Sigmoid colon (tissue), 6 donors: ENCODE measurements at regions not wholly inside any gene's neighbourhood (a gene's known extent, or its start where the extent isn't known, plus 50 kb on each side); places are given as distances from the start of the nearest gene placed in this dataset.
"Not testable (repeated sequence)": the region's sequence is repeated elsewhere in the genome, so short reads cannot be mapped to it uniquely, and the experiment has no call there.

ENCODE experiments used
- DNase-seq: peaks from one replicate; pipeline ENCODE4 v3.0.0-alpha.2; 2019
- H3K27ac ChIP-seq, 4 donors: fragments of 200-600 bp; sonication (generic); one replicate each; pipeline ENCODE4 v1.5.1; 2016 to 2019; ENCODE audit warnings: mild to moderate bottlenecking in 1 of 4
- H3K27me3 ChIP-seq, 3 donors: fragments of 200-600 bp; sonication (generic); one replicate each; pipeline ENCODE4 v1.5.1; 2019; ENCODE audit warnings: mild to moderate bottlenecking in 1 of 3
- H3K36me3 ChIP-seq, 4 donors: fragments of 200-600 bp; sonication (generic); one replicate each; pipeline ENCODE4 v1.5.1; 2016 to 2019
- H3K4me1 ChIP-seq, 4 donors: fragments of 200-600 bp; sonication (generic); one replicate each; pipeline ENCODE4 v1.5.1; 2017 to 2019
- H3K4me3 ChIP-seq, 4 donors: fragments of 200-600 bp; sonication (generic); one replicate each; pipeline ENCODE4 v1.5.1; 2017 to 2019; ENCODE audit warnings: mild to moderate bottlenecking in 2 of 4, moderate library complexity in 1 of 4
- H3K9me3 ChIP-seq, 4 donors: fragments of 200-600 bp in 3 of 4; sonication (generic) in 3 of 4; one replicate each; pipeline versions ENCODE4 v1.5.1 to v1.6.1; 2013 to 2019
- EP300 ChIP-seq, 4 donors: sonication (generic); formaldehyde crosslinking; IDR thresholded peaks; one replicate each; pipeline ENCODE4 v1.6.1; 2017; ENCODE audit warnings: antibody characterized with exemption in 4 of 4
- POLR2A ChIP-seq, 2 donors: fragments of 450-650 bp; IDR thresholded peaks; one replicate each; pipeline ENCODE4 v1.6.1; 2016; ENCODE audit warnings: antibody characterized with exemption in 2 of 2, mild to moderate bottlenecking in 2 of 2, moderate library complexity in 2 of 2
- POLR2AphosphoS5 ChIP-seq, 4 donors: sonication (generic); formaldehyde crosslinking; IDR thresholded peaks; one replicate each; pipeline ENCODE4 v1.6.1; 2017; ENCODE audit warnings: antibody characterized with exemption in 4 of 4
- WGBS, 2 donors: extraction: QIAGEN DNeasy Blood & Tissue Kit; methylation state at CpG; one replicate each; pipeline ENCODE4 v1.1.7; 2013; 5-methylcytosine and 5-hydroxymethylcytosine counted together
- intact Hi-C: fragments of 100-400 bp; cut with DNase I; formaldehyde crosslinking; loops from one replicate; pipeline ENCODE4 v1.15.1; 2023
- TF ChIP-seq, protein P1 (sequence below), 4 experiments: fragments of 450-650 bp in 3 of 4; fragments of 200-600 bp in 1 of 4; IDR thresholded peaks; one replicate each; pipeline ENCODE4 v1.5.1; 2016 to 2019; ENCODE audit warnings: antibody characterized with exemption in 4 of 4, mild to moderate bottlenecking in 3 of 4, moderate library complexity in 2 of 4
- donor health status: healthy with polysubstance abuse.
- donor health status: healthy.

DNA sequence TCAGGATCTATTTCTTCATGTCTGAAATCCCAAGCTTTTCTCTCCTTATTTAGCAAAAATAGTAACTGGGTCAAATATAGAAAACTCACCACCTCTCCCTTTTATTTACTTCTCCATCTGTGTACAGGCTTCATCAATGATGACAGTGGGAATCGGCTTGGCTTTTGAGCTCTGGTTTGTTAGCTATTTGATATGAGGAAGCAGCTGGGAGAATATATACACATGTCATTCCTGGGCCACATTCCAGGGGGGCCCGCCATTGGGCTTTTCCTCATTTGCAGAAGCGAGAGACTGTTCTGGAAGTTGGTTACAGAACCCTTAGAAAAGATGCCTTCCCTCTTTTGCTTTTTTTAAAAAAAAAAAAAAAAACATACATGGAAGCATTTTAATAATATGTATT, 107.4 kb upstream of the F9 start:
- intact Hi-C loops, result no loop called here
- H3K36me3 ChIP-seq, result no peaks in the 10 kb centered on the region
- DNase-seq, result no peak
- H3K4me1 ChIP-seq, result no peaks in the 10 kb centered on the region
- no peak for TF ChIP-seq EP300 (IDR thresholded peaks at IDR 0.05)
- TF ChIP-seq, protein P1, sequence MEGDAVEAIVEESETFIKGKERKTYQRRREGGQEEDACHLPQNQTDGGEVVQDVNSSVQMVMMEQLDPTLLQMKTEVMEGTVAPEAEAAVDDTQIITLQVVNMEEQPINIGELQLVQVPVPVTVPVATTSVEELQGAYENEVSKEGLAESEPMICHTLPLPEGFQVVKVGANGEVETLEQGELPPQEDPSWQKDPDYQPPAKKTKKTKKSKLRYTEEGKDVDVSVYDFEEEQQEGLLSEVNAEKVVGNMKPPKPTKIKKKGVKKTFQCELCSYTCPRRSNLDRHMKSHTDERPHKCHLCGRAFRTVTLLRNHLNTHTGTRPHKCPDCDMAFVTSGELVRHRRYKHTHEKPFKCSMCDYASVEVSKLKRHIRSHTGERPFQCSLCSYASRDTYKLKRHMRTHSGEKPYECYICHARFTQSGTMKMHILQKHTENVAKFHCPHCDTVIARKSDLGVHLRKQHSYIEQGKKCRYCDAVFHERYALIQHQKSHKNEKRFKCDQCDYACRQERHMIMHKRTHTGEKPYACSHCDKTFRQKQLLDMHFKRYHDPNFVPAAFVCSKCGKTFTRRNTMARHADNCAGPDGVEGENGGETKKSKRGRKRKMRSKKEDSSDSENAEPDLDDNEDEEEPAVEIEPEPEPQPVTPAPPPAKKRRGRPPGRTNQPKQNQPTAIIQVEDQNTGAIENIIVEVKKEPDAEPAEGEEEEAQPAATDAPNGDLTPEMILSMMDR (IDR thresholded peaks at IDR 0.05), result no peak
- H3K27ac ChIP-seq, result no peak overlapping the region
- H3K9me3 ChIP-seq, result no peaks in the 10 kb centered on the region
- WGBS, 2 donors, result 43 to 53% methylated on average over 3 of the region's 3 CpGs
- H3K27me3 ChIP-seq, result no peaks in the 10 kb centered on the region
- H3K4me3 ChIP-seq, result no peak overlapping the region

DNA sequence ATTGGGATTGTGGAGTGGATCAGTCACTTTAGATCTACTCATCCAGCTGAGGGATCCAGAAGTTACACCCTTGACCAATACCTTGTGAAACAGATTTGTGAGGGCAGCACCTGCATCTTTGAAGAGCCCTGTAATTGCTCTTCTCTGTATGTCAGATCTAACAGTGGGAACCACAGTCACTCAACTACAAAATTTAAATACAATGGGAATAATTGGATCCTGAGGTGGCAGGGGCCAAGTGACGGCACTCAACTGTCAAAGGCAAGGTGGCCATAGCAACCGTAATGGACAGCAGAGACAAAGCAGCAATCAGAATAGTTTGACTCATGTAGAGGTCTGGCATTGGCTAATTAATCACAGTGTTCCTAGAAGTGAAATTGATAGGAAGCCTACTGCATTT, 132.3 kb upstream of the F9 start:
- H3K27me3 ChIP-seq, H3K4me1 ChIP-seq, H3K27ac ChIP-seq, H3K36me3 ChIP-seq, H3K9me3 ChIP-seq, DNase-seq, H3K4me3 ChIP-seq, intact Hi-C loops: not testable (repeated sequence)
- WGBS, 2 donors, result 93 to 95% methylated on average over 2 of the region's 2 CpGs

DNA sequence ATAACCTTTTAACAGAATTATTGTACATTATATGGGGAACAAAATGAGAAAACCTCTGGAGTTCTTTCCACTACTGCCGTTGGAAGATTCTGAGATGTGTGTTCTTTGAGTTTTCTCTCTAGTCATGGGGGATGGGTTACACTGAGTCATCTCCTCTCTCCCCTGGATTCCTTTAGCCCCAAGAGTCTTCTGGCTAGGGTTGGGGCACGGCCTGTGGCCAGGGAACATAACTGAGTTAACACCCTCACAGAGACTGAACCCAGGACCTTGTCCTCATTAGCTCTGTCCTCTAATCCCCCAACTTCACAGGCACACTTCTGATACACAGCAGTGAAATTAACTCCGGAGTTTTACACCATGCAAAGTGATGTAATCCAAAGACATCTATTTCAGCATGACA, 142.3 kb upstream of the F9 start:
- Histone ChIP-seq H3K27me3 (no peaks in the 10 kb centered on the region), H3K36me3 (no peaks in the 10 kb centered on the region), H3K9me3 (no peaks in the 10 kb centered on the region), H3K27ac (no peak overlapping the region), H3K4me3 (no peak overlapping the region), H3K4me1 (no peaks in the 10 kb centered on the region)
- intact Hi-C loops, result no loop called here
- 68 to 79% methylated on average over 3 of the region's 3 CpGs for WGBS, 2 donors
- TF ChIP-seq EP300 (IDR thresholded peaks at IDR 0.05) (no peak), POLR2AphosphoS5 (IDR thresholded peaks at IDR 0.05) (no peak), POLR2A (IDR thresholded peaks at IDR 0.05) (no peak)
- TF ChIP-seq, protein P1 (IDR thresholded peaks at IDR 0.05), result no peak
- DNase-seq, result no peak

DNA sequence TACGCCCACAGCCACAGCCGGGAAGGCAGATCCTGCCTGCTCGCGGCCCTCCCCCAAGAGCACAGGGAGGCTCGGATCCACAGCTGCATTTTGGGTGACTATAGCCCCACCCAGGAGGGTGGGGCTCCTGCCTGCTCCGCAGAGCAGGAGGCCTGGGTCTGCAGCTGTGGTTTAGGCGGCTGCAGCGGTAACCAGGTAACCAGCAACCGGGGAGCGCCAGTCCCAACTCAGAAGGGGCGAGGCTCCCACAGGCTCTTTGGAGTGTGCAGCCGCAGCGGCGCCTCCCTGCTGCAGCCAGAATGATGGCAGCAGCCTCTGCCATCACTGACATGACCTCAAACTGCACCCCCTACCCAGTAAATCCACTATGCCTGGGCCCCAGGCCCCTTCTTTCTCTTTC, 148.0 kb upstream of the F9 start:
- no peak for DNase-seq
- Histone ChIP-seq H3K4me3 (no peak overlapping the region), H3K27ac (no peak overlapping the region), H3K36me3 (no peaks in the 10 kb centered on the region), H3K4me1 (no peaks in the 10 kb centered on the region), H3K9me3 (no peaks in the 10 kb centered on the region), H3K27me3 (no peaks in the 10 kb centered on the region)
- intact Hi-C loops, result no loop called here
- 92 to 94% methylated on average over 14 of the region's 14 CpGs for WGBS, 2 donors
- TF ChIP-seq POLR2AphosphoS5 (IDR thresholded peaks at IDR 0.05), result no peak
- TF ChIP-seq POLR2A (IDR thresholded peaks at IDR 0.05), result no peak
- TF ChIP-seq, protein P1 (IDR thresholded peaks at IDR 0.05), result no peak
- no peak for TF ChIP-seq EP300 (IDR thresholded peaks at IDR 0.05)

DNA sequence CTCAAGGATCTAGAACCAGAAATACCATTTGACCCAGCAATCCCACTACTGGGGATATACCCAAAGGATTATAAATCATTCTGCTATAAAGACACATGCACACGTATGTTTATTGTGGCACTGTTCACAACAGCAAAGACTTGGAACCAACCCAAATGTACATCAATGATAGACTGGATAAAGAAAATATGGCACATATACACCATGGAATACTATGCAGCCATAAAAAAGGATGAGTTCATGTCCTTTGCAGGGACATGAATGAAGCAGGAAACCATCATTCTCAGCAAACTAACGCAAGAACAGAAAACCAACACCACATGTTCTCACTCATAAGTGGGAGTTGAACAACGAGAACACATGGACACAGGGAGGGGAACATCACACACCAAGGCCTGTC, 154.0 kb upstream of the F9 start:
- H3K9me3 ChIP-seq, result not testable (repeated sequence)

DNA sequence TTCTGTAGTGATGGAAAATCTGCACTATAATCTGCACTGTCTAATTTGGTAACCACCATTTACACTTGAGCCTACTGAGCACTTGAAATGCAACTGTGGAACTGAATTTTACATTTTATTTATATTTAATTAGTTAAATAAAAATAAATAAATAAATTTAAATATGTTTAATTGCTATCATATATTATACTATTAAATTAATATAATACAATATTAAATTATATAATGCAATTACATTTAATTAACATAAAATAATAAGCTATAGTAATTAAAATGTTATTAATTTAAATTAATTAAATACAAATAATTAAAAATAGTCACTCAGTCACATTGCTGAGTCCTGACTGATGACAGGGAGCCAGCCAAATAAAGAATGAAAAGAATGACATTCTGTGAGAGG, 170.2 kb upstream of the F9 start:
- no peaks in the 10 kb centered on the region for H3K9me3 ChIP-seq
- intact Hi-C loops, result no loop called here
- no peak for DNase-seq
- no peaks in the 10 kb centered on the region for H3K36me3 ChIP-seq
- H3K4me1 ChIP-seq, result no peaks in the 10 kb centered on the region
- no peak overlapping the region for H3K27ac ChIP-seq
- TF ChIP-seq POLR2A (IDR thresholded peaks at IDR 0.05), result no peak
- TF ChIP-seq POLR2AphosphoS5 (IDR thresholded peaks at IDR 0.05), result no peak
- TF ChIP-seq, protein P1 (IDR thresholded peaks at IDR 0.05), result no peak
- no peak for TF ChIP-seq EP300 (IDR thresholded peaks at IDR 0.05)
- no peaks in the 10 kb centered on the region for H3K27me3 ChIP-seq
- no peak overlapping the region for H3K4me3 ChIP-seq

More for the DNA sequence above, 154.0 kb upstream of the F9 start:
- H3K27ac ChIP-seq, intact Hi-C loops, H3K36me3 ChIP-seq, H3K27me3 ChIP-seq, H3K4me1 ChIP-seq, H3K4me3 ChIP-seq, DNase-seq: not testable (repeated sequence)
- 68 to 86% methylated on average over 3 of the region's 3 CpGs for WGBS, 2 donors

DNA sequence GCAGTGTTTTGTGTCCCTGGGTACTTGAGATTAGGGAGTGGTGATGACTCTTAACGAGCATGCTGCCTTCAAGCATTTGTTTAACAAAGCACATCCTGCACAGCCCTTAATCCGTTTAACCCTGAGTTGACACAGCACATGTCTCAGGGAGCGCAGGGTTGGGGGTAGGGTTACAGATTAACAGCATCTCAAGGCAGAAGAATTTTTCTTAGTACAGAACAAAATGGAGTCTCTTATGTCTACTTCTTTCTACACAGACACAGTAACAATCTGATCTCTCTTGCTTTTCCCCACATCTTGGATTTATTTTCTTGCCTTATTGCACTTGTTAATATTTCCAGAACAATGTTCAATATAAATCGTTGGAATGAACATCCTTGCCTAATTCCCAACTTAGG, 187.9 kb upstream of the F9 start:
- 18 to 29% methylated on average over 3 to 4 of the region's 4 CpGs for WGBS, 2 donors
- H3K27me3 ChIP-seq, intact Hi-C loops, H3K27ac ChIP-seq, H3K4me3 ChIP-seq, H3K4me1 ChIP-seq, H3K36me3 ChIP-seq, DNase-seq, H3K9me3 ChIP-seq: not testable (repeated sequence)

DNA sequence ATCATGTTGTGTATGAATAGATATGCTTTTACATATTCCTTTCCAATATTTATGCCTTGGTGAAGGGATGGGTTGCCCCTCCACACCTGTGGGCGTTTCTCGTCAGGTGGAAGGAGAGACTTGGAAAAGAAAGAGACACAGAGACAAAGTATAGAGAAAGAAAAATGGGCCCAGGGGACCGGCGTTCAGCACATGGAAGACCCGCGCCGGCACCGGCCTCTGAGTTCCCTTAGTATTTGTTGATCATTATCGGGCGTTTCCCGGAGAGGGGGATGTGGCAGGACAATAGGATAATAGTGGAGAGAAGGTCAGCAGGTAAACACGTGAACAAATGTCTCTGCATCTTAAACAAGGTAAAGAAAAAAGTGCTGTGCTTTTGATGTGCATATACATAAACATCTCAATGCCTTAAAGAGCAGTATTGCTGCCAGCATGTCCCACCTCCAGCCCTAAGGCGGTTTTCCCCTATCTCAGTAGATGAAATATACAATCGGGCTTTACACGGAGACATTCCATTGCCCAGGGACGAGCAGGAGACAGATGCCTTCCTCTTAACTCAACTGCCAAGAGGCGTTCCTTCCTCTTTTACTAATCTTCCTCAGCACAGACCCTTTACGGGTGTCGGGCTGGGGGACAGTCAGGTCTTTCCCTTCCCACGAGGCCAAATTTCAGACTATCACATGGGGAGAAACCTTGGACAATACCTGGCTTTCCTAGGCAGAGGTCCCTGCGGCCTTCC, 188.5 kb upstream of the F9 start:
- 21% methylated on average over 21 of the region's 21 CpGs for WGBS, 2 donors
- H3K27me3 ChIP-seq, intact Hi-C loops: not testable (repeated sequence)

More for the DNA sequence above, 188.5 kb upstream of the F9 start:
- H3K4me1 ChIP-seq, DNase-seq, H3K27ac ChIP-seq, H3K36me3 ChIP-seq, H3K9me3 ChIP-seq, H3K4me3 ChIP-seq: not testable (repeated sequence)
